NCI-H2196 (cell line): ENCODE measurements at regions not wholly inside any gene's neighbourhood (a gene's known extent, or its start where the extent isn't known, plus 50 kb on each side); places are given as distances from the start of the nearest gene placed in this dataset.
"Not testable (repeated sequence)": the region's sequence is repeated elsewhere in the genome, so short reads cannot be mapped to it uniquely, and the experiment has no call there.

Experiments used
- DNase-seq: peaks from one replicate; lab custom pipeline; 2025; ENCODE audit not compliant: unreplicated experiment; lab: John Stamatoyannopoulos, UW

DNA sequence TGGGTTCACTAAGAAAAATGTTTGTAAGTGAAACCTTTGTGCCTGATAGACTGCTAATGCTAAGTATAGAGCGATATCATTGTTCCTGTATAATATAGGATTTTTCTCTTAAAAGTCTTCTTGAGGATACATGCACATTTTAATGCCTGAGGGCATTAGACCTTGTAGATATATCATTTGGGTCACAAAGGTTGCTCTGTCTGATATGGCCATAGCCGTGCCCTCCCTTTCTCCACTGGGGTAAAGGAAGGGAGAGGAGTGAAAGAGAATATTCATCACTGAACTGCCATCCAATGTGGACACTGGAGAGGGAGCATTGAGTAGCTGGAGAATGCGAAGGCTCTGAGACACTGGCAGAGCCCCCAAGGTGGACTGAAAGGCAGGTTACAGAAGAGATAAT, 442.2 kb upstream of the SPTLC3 start:
- DNase-seq, result no peak

DNA sequence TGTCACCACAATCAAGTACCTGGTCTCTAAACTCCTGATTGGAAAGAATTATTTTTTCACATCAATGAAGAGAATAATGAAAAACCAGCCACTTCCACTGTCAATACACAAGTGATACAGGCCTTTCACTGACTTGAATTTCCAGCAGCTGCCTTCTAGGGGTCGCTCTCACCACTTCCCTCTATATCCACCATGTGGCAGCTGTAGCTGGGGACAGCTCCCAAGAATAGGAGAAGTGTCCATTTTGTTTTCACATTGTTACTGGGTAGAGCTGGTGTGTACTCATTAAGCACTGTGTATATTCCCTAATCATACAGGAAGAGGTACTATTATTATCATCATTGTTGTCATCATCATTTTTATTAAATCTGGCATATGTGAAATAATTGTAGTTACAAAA, 438.4 kb upstream of the SPTLC3 start:
- no peak for DNase-seq

DNA sequence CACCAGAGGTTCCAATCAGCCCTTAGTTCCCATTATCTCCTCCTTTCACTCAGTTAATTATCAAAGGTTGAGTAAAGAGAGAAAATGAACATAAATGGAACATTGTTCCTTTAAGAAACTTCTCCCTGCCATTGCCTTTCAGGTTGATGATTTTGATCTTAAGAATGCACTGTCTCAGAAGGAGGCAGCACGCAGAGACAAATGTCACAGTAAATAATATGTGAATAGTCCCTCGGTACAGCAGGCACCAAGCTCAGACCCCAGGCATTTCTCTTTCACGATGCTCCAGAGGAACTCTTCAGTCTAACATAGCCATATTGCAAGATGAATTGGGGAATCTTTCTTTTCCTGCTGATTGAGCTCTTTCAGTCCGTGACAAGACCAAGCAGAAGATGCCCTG, 435.3 kb upstream of the SPTLC3 start:
- DNase-seq, result no peak

DNA sequence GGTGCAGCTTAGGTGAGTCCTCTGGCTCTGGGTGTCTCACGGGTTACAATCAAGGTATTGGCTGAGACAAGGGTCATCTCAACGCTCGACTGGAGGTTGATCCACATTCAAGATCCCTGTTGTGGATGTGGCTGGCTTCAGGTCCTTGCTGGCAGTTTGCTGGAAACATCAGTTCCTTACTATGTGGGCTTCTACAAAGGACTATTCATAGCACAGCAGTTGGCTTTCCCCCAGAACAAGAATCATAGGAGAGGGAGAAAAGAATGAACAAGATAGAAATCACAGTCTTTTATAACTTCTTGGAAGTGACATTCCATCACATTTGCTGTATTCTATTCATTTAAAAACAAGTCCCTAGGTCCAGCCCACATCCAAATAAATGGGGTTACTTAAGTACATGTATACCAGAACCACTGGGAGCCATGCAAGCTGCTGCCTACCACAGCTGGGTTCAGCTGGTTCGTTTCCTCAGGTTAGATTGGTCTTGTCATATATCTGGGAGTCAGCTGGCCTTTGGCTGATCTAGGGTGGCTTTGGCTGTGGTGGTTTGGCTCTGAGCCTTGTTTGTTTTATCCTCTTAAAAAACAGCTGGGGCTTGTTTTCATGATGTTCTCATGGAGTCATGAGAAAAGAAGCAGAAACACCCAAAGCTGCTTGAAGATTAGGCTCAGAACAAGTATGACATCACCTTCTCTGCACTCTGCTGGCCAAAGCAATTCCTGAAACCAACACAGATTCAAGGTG, 433.2 kb upstream of the SPTLC3 start:
- DNase-seq, result no peak

DNA sequence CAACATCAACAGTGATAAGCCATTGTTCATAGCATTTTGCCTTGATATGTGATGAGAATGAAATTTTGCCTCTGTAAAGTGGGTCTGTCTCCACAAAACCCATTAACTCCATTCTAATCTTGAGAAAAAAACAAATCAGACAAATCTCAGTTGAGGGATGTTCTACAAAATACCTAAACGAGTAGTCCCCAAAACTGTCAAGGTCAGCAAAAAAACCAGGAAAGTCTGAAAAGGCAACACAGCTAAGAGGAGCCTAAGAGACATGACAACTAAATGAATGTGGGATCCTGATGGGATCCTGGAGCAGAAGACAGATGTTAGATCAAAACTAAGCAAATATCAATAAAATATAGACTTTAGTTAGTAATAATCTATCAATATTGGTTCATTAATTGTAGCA, 431.6 kb upstream of the SPTLC3 start:
- no peak for DNase-seq

DNA sequence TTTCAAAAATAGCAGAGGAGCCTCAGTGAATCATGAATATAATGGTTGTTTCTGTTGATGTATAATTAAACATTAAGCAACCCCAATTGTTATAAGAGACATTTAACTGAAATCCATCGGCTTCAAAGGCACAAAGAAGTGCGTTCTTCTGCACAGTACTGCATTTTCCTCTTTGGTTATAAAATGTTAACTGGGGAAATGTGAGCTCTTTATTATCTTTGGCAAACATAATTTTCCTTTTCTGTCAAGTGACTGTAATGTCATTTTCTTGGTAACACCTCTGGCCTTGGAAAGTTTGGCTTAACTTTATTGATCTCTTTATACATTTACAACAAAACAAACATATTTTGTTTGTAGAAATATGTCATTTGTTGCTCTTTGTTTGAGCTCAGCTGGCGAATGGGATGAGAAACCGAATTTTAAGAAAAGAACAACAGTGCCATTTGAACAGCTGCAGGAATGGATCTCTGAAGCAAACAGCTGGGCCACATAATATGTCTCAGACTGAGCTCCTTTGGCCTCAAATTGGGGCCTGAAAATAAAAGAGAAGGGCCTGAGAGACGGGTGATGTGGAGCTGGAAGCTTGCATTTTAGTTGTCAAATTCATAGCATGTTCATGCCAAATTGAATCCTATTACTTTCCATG, 427.0 kb upstream of the SPTLC3 start:
- DNase-seq, result no peak

DNA sequence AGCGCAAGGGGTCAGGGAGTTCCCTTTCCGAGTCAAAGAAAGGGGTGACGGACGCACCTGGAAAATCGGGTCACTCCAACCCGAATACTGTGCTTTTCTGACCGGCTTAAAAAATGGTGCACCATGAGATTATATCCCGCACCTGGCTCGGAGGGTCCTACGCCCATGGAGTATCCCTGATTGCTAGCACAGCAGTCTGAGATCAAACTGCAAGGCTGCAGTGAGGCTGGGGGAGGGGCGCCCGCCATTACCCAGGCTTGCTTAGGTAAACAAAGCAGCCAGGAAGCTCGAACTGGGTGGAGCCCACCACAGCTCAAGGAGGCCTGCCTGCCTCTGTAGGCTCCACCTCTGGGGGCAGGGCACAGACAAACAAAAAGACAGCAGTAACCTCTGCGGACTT, 426.1 kb upstream of the SPTLC3 start:
- not testable (repeated sequence) for DNase-seq

DNA sequence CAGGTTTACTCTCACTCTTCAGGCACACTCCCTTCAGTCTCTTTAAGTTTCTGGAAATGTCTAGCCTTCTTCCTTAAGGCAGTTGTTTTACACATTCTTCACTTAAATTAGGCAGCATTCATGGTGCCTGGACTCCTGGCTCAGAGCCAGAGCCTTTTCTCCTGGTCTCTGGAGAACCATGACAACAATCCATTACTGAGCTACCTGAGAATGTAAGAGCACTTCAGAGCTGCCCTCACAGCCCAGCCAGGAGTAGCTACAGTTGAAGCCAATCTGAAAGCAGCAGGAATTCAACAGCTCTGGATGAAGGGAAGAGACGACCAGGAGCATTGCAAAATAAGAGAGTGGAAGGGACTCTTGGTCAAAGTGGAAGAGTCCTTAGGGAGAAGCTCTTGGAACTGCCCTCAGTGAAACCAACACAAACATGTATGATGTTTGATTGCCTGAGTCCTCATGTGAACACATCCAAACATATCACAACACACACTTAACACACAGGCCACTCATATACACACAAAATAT, 416.8 kb upstream of the SPTLC3 start:
- no peak for DNase-seq

DNA sequence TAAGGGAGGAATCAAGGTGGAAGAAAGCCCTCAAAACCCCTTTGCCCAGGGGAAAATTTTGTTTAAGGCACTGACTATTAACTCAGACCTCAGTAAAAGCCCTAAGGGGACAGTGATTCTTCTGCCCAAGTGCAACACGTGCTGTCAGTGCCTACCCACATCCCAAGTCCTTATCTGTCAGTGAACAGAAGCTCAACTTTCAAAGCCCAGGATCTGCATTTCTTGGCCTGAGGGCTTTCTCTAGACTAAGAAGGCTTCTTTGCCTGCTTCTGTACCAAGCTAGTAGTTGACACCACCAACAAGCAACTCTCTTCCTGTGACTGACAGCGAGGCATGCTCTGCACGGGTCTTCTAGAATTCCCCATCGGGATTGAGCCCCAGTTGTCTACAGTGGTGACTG, 416.0 kb upstream of the SPTLC3 start:
- DNase-seq, result no peak

DNA sequence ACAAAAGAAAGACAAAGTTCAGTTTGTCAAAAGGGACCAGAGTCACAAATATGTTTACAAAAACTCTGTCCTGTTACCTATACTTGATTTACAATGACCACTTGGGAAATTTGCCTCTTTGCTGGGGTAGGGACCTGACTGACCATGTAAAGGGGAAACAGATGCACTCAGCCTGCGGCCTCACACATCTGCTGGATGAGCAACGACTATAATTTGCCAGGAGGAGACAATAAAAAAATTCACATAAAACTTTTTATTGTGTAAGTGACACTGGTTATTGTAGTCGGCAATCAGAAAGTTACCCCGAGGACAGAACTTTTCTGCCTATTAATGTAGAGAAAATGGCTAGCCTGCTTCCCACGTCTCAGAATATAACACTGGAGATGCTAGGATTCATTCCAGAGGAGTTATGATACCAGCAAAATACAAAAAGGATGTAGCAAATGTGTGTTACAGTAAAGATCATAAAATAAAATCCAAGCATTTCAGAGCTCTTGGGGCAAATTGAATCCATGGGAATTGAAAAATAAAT, 415.4 kb upstream of the SPTLC3 start:
- DNase-seq, result no peak

DNA sequence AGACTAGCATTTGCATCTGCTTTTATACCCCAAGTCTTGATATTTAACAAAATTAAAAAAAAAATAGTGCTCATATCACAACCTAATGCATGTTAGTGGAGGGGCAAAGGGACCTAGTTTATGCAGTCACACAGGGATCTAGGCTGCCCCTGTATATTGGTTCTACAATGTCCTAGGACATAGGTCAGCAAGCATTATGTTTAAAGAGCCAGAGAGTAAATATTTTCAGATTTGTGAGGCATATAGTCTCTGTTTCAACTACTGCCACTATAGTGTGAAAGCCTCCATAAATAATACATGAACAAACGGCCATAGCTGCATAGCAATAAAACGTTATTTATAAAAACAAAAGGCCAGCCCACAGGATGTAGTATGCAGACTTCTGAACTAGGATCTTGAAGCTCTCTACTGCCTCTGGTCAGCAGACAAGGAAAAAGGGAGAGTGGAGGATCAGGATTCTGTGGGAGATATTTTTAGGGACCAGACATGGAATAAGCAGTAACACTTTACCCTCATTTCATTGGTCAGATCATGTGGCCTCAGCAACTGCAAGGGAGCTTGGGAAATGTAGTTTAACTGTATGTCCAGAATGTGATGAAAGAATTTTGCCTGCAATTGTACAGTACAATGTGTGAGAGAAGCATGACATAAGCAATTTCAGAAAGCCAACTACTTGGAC, 414.2 kb upstream of the SPTLC3 start:
- DNase-seq, result no peak

DNA sequence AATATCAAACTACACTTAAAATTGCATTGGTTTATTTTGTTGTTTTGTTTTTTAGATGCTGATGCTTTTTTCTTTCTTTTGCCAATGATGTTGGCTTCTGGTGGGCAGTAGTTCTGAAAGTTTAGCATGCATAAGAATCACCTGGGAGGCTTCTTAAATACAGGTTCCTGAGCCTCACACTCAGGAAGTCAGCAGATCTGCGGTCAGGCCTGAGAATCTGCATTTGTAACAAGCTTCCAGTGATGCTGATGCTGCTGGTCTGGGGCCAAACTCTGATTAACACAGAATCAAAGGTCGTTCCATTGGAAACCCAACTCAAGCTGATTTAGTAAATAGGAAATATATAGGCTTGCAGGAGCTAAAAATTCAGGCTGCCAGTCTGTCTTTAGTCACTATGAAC, 412.9 kb upstream of the SPTLC3 start:
- no peak for DNase-seq

DNA sequence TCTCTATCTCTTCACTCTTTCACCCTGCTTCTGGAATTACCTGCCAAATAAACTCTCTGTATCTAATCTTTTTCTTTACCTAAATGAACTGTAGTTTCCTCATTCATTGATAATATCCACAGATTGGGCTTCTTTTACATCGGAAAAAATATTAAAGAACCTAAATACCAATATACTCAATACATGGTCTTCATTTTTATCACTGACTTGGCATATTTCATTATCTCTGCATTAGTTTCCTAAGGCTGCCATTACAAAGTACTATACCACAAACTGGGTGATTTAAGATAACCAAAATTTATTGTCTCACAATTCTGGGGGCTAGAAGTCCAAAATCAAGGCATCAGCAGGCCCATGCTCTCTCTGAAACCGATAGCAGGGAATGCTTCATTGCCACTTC, 411.9 kb upstream of the SPTLC3 start:
- DNase-seq, result no peak

DNA sequence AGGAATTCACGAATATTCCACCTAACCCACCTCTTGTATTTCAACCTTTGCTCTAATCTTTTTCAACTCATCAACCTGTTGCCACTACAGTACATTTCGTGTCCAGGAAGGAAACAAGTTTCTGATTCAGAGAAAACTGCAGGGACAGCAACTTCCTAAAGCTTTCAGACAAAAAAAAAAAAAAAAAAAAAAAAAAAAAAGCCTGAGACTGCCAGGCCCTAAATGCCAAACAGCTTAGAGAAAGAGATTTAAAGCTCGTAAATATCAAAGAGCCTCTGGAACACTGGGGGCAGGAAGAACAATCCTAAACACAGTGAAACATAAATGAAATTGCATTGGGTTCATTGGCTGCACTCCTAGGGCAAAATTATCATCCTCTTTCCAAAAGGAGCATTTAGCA, 411.2 kb upstream of the SPTLC3 start:
- no peak for DNase-seq

DNA sequence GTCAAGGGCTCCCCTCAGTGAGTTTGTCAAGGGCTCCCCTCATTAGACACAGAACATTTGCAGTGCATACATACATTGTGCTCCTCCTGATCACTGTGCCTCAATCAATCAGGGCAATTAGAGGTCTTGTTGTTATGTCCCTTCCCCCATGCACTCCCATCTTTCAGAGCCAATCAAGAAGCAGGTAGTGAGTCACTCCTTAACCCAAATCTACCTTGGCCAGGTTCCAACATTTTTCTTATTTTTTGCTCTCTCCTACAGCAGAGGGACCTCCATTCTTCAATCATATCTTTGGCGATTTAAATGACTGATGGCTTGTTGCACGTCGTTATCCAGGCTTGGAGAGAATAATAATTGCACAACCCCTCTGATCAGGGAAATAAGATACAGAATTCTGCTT, 409.9 kb upstream of the SPTLC3 start:
- no peak for DNase-seq

DNA sequence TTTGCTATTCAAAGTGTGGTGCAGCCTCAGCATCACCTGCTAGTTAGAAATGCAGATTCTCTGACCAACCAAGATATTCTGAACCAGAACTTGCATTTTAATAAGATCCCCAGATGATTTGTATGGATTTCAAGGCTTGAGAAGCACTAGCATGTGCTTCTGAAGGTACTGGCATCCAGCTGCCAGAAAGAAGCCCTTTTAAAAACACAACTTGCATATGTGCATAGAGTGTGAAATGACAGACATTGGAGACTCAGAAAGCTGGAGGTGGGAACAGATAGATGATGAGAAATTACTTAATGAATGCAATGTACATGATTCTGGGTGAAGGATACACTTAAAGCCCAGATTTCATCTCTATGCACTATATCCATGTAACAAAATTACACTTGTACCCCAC, 409.3 kb upstream of the SPTLC3 start:
- no peak for DNase-seq

DNA sequence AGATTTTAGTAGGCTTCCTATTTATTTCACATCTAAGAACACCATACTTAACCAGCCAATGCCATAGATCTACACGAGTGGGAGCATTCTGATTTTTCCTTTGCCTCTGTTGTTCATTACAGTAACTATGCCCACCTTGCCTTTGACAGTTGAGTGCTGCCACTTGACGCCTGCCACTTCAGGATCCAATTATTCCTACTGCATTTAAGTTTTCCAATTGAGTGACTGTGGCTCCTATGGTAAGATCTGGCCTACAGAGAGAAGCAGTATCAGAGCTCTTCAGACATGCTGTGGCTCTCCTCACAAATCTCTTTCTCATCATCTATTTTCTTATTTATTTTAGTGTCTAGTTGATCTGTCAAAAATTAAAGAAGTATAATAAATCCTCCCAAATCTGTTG, 403.0 kb upstream of the SPTLC3 start:
- no peak for DNase-seq

DNA sequence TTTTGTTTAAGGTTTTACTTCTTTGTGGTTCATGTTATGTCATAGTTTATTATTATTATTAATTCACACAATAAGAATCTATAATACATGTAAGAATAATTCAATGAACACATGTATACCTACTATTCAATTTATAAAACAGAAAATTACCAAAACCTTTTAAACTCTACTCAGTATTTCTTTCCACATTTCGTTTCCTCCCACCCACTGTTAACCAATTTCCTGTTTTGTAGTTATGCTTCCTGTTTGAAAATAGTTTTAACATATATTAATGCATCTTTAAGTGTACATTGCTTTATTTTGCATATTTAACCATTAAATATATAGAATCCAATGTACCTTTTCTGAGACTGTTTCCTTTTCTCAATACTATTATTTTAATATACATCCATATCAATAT, 397.9 kb upstream of the SPTLC3 start:
- no peak for DNase-seq

DNA sequence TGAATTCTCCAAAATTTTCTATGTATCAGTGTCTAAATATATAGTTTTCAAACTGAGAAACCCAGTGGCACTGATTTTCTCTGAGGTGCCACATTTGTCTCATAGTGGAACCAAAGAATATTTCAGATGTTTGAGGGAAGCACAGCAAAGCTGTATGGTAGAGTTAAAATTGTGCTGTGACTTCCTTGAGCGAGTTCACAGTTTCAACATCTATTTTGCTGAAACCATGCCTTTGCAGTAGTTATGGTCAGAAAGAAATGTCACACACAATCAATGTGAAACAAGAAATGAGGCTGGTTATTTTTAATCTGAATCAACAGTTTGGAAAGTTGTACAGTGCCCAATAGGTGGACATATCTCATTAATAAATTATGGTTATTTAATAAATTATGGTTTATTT, 394.0 kb upstream of the SPTLC3 start:
- no peak for DNase-seq

DNA sequence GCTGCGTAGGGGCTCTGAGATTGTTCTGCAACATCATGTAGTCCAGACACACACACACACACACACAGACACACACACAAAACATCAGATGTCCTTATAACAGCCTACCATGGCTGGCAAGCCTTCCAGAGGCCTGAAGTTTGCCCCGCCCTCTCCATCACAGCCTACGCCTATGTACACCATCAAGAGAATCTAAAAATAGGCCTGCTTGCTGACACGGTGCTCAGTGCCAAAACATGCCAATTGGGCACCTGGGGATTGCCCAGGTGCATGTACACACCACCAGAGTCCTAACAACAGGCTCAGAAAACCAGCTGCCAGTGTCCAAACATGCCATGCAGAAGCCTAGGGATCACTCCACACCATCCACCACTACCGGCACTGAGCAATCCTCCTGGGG, 391.7 kb upstream of the SPTLC3 start:
- DNase-seq, result no peak

DNA sequence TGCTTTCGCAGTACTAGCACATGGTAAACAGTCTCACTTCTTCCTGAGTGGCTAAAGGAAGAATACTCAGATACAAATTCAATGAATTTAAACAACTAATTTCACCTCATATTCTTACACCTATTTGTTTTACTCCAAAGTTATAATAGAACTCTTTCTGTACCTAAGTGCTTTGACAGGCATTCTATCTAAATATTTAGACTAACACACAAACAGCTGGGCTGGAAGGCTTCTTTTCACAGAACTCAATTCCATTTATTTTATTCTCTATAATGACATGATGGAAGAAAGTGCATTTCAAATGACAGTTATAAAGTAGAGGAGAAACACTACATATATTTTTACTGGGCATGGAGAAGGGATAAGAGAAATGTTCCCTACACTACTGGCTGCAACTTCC, 384.9 kb upstream of the SPTLC3 start:
- DNase-seq, result no peak

DNA sequence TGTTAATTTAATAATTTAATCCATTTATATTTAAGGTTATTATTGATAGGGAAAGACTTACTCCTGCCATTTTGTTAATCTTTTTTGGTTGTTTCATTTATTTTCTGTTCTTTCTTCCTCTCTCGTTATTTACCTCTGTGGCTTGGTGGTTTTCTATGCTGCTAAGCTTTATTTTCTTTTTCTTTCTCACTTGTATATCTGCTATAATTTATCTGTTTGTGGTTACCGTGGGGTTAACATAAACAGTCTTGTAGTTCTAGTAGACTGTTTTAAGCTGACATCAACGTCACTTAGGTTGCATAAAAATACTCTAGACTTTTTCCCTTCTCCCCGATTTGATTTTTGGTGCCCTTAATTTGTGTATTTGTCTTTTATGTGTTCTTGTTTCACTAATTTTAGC, 381.3 kb upstream of the SPTLC3 start:
- no peak for DNase-seq
